ENCODE measurements at regions not wholly inside any gene's neighbourhood (a gene's known extent, or its start where the extent isn't known, plus 50 kb on each side); places are given as distances from the start of the nearest gene placed in this dataset.

DNA sequence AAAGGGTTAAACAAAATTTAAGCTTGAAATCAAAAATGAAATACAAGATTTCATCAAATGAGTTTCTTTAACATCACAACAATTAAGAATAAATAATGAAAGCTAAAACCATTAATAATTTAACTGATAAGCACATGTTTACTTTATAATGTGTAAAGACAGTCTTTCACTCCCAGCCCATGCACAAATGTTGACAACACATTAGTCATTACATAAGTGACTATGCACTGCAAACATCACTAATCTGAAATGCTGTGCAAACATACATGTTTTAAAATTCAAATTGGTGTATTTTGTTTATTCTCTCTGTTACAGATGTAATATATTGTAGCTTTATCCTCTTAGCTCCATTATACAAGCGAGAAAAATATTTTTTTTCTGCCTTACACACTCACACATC is 220.6 kb upstream of the CPXCR1 start:
- no peak for ATAC-seq
- no peak overlapping the region for H3K4me3 ChIP-seq
- H3K27me3 ChIP-seq = no peaks in the 10 kb centered on the region
- no peak overlapping the region for H3K27ac ChIP-seq
- no peak for TF ChIP-seq CTCF (IDR thresholded peaks at IDR 0.05)
- intact Hi-C loops (cut with DNase I) = no loop called here
- H3K36me3 ChIP-seq = no peaks in the 10 kb centered on the region
- peaks cover 0 to 4% (median 0%) of the 10 kb centered on the region in 11 donors for H3K9me3 ChIP-seq
- no peak for DNase-seq
- 77 to 84% methylated on average over 1 of the region's 1 CpG for WGBS, 2 donors
- no peaks in the 10 kb centered on the region for H3K4me1 ChIP-seq

GRCh38 chrX:88558421-88558820 is 188.6 kb upstream of the CPXCR1 start:
- H3K36me3 ChIP-seq = no peaks in the 10 kb centered on the region
- no peak for ATAC-seq
- H3K27ac ChIP-seq = no peak overlapping the region
- H3K4me1 ChIP-seq = no peaks in the 10 kb centered on the region
- intact Hi-C loops (cut with DNase I) = loop anchor here in 1 of 10 donors (10.0 kb wide), 1 partner anchor 384 kb away; no protein-coding TSS in a partner anchor
- no peaks in the 10 kb centered on the region for H3K27me3 ChIP-seq
- no peak overlapping the region for H3K4me3 ChIP-seq
- TF ChIP-seq CTCF (IDR thresholded peaks at IDR 0.05) = no peak
- WGBS, 2 donors = 80 to 81% methylated on average over 3 of the region's 3 CpGs
- DNase-seq = no peak
- H3K9me3 ChIP-seq = no peaks in the 10 kb centered on the region

DNA sequence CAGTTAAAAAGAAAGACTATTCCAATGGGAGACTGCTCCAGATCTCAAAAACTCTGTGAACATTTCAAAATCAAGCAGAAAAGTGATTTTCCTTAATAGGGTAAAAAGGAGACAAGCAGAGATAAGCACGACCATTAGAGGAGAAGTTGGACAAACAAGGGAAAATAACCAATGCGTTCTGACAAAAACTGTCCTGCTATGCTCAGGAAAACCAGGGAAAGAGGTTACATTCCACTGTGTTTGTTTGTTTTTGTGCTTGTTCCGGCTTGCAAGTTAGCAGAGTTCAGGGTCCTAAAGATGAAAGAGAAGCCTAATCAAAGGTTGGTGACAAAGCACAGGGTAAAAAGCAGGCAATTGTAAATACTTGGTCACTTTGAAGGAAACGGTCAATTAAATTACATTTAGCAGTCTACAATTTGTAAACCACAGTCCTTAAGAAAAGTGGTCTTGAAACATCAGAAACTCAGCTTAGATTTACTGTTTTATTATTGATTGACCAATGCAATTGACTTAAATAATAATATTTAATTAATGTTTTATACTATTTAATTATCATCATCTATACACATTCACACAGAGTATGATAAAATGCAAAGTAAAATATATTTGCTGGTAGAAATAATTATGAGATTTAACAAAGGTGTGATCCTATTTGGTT is 186.2 kb upstream of the CPXCR1 start:
- no peaks in the 10 kb centered on the region for H3K36me3 ChIP-seq
- WGBS, 2 donors = 12% methylated on average over 4 of the region's 4 CpGs
- no peaks in the 10 kb centered on the region for H3K9me3 ChIP-seq
- intact Hi-C loops (cut with DNase I) = no loop called here
- no peak overlapping the region for H3K27ac ChIP-seq
- no peaks in the 10 kb centered on the region for H3K4me1 ChIP-seq
- no peaks in the 10 kb centered on the region for H3K27me3 ChIP-seq
- no peak for ATAC-seq
- DNase-seq = no peak
- TF ChIP-seq CTCF (IDR thresholded peaks at IDR 0.05) = no peak
- no peak overlapping the region for H3K4me3 ChIP-seq

DNA sequence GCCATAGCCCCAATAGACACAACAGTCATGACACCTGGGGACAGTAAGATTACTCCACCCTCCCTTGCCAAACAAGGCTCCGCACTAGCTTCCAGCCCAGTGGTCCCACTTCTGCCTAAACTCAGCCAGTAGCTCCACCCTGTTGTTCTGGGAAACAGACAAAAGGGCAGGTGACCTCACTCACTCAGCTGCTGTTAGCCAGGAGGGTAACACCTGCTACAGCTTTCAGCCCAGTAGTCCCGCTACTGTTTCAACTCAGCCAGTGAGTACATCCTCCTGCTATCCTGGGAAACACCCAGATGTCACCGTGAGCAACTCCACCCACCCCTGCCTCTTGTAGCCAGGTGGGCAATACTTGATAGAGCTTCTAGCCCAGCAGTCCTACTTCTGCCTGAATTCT is 162.7 kb upstream of the CPXCR1 start:
- DNase-seq = no peak
- Histone ChIP-seq H3K4me1 (no peaks in the 10 kb centered on the region), H3K27me3 (no peaks in the 10 kb centered on the region), H3K27ac (no peak overlapping the region), H3K36me3 (no peaks in the 10 kb centered on the region), H3K4me3 (no peak overlapping the region), H3K9me3 (peaks cover 0 to 53% (median 0%) of the 10 kb centered on the region in 11 donors)
- no peak for ATAC-seq
- 76 to 88% methylated on average over 3 of the region's 3 CpGs for WGBS, 2 donors
- intact Hi-C loops (cut with DNase I) = no loop called here
- TF ChIP-seq CTCF (IDR thresholded peaks at IDR 0.05) = no peak

Measured in heart right ventricle (tissue), 16 donors.